ENCODE measurements at regions not wholly inside any gene's neighbourhood (a gene's known extent, or its start where the extent isn't known, plus 50 kb on each side); places are given as distances from the start of the nearest gene placed in this dataset.

DNA sequence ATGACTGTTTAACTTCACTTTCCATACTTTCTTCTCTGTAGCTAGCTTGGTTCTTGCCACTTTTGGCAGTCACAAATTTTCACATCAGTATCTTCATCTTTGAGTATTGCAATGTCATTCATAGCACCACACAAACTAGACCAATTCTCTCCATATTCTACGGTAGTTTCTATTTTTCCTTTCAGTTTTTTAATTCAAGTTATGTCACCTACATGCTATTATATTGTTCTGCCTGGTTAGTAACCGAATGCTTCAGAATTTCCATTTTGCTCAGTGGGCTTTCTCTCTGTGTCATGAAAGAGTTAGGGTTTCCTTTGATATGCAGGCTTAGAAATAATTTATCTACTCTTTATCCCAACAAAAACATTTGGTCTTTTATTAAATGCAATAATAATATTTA is 896.5 kb downstream of the GATA3 start:
- TF ChIP-seq POLR2A (IDR thresholded peaks at IDR 0.05; ENCODE audit: low read length) (no peak), RNF2 (IDR thresholded peaks at IDR 0.05; ENCODE audit: borderline replicate concordance, low read depth) (no peak), SMC3 (IDR thresholded peaks at IDR 0.05) (no peak), BHLHE40 (IDR thresholded peaks at IDR 0.05; ENCODE audit: low read depth, low read length) (no peak)
